H9 (cell line): ENCODE measurements at regions not wholly inside any gene's neighbourhood (a gene's known extent, or its start where the extent isn't known, plus 50 kb on each side); places are given as distances from the start of the nearest gene placed in this dataset.

Experiments
- DNase-seq: peaks from one replicate; pipeline ENCODE4 v3.0.0-alpha.2; 2017
- H2AFZ ChIP-seq: one replicate; pipeline ENCODE4 v1.6.1; 2013; ENCODE audit warnings: mild to moderate bottlenecking, low read length, control low read depth, moderate library complexity
- H2AK5ac ChIP-seq: 2 replicates; pipeline ENCODE4 v1.6.1; 2013; ENCODE audit warnings: low read length, control low read depth, mixed read lengths; ENCODE audit not compliant: insufficient read length
- H2BK120ac ChIP-seq: one replicate; pipeline ENCODE4 v1.6.1; 2013; ENCODE audit warnings: low read depth, mild to moderate bottlenecking, low read length, control low read depth, inconsistent platforms; ENCODE audit not compliant: poor library complexity, severe bottlenecking
- H2BK12ac ChIP-seq: 2 replicates; pipeline ENCODE4 v1.6.1; 2013; ENCODE audit warnings: low read length, control low read depth, mixed read lengths, low read depth; ENCODE audit not compliant: insufficient read length
- H2BK15ac ChIP-seq: 2 replicates; pipeline ENCODE4 v1.6.1; 2013; ENCODE audit warnings: low read depth, low read length, control low read depth
- H2BK20ac ChIP-seq: one replicate; pipeline ENCODE4 v1.6.1; 2013; ENCODE audit warnings: low read depth, mild to moderate bottlenecking, low read length, control low read depth, inconsistent platforms; ENCODE audit not compliant: poor library complexity, severe bottlenecking
- H2BK5ac ChIP-seq: 2 replicates; pipeline ENCODE4 v1.6.1; 2013; ENCODE audit warnings: low read length, control low read depth, mixed read lengths; ENCODE audit not compliant: insufficient read length
- H3K14ac ChIP-seq: 2 replicates; pipeline ENCODE4 v1.6.1; 2013; ENCODE audit warnings: low read length, control low read depth; ENCODE audit not compliant: insufficient read depth
- H3K18ac ChIP-seq: 2 replicates; pipeline ENCODE4 v1.6.1; 2013; ENCODE audit warnings: low read depth, mild to moderate bottlenecking, mixed read lengths, low read length, control low read depth; ENCODE audit not compliant: insufficient read length
- H3K23ac ChIP-seq: 2 replicates; pipeline ENCODE4 v1.6.1; 2013; ENCODE audit warnings: low read length, control low read depth, mixed read lengths, low read depth; ENCODE audit not compliant: insufficient read length
- H3K23me2 ChIP-seq: 2 replicates; pipeline ENCODE4 v1.6.1; 2013; ENCODE audit warnings: low read depth, mild to moderate bottlenecking, mixed read lengths, low read length, control low read depth; ENCODE audit not compliant: insufficient read length, poor library complexity, severe bottlenecking
- H3K27ac ChIP-seq: 2 replicates; pipeline ENCODE4 v1.5.1; 2013; ENCODE audit warnings: low read length, control low read depth, mixed read lengths, low read depth; ENCODE audit not compliant: insufficient read length
- H3K27me3 ChIP-seq: 2 replicates; pipeline ENCODE4 v1.6.1; 2013; ENCODE audit warnings: low read length, control low read depth, inconsistent platforms; ENCODE audit not compliant: insufficient read depth
- H3K4ac ChIP-seq: 2 replicates; pipeline ENCODE4 v1.6.1; 2013; ENCODE audit warnings: low read depth, mild to moderate bottlenecking, control low read depth, inconsistent platforms, low read length, moderate library complexity
- H3K4me1 ChIP-seq: 2 replicates; pipeline ENCODE4 v1.6.1; 2013; ENCODE audit warnings: low read length, control low read depth, inconsistent platforms; ENCODE audit not compliant: insufficient read depth
- H3K4me2 ChIP-seq: 2 replicates; pipeline ENCODE4 v1.6.1; 2013; ENCODE audit warnings: low read length, control low read depth, mixed read lengths; ENCODE audit not compliant: insufficient read length, insufficient read depth
- H3K56ac ChIP-seq: 2 replicates; pipeline ENCODE4 v1.6.1; 2013; ENCODE audit warnings: low read depth, mild to moderate bottlenecking, mixed read lengths, low read length, control low read depth; ENCODE audit not compliant: insufficient read length
- H3K79me1 ChIP-seq: 2 replicates; pipeline ENCODE4 v1.6.1; 2013; ENCODE audit warnings: low read depth, mild to moderate bottlenecking, moderate library complexity, low read length, control low read depth, inconsistent platforms; ENCODE audit not compliant: insufficient read depth, poor library complexity, severe bottlenecking
- H3K79me2 ChIP-seq: 2 replicates; pipeline ENCODE4 v1.6.1; 2013; ENCODE audit warnings: low read length, control low read depth, inconsistent platforms; ENCODE audit not compliant: insufficient read depth
- H3K9ac ChIP-seq: 2 replicates; pipeline ENCODE4 v1.6.1; 2013; ENCODE audit warnings: low read length, control low read depth, mixed read lengths; ENCODE audit not compliant: insufficient read length; ENCODE audit errors: extremely low read depth
- H3K9me3 ChIP-seq: one replicate; pipeline ENCODE4 v1.6.1; 2013; ENCODE audit warnings: low read depth, low read length, inconsistent platforms; ENCODE audit not compliant: control insufficient read depth
- H3T11ph ChIP-seq: one replicate; pipeline ENCODE4 v1.6.1; 2013; ENCODE audit warnings: mild to moderate bottlenecking, low read length, control low read depth, inconsistent platforms
- H4K20me1 ChIP-seq: one replicate; pipeline ENCODE4 v1.6.1; 2013; ENCODE audit not compliant: control insufficient read depth, insufficient read length, insufficient read depth
- H4K5ac ChIP-seq: 2 replicates; pipeline ENCODE4 v1.6.1; 2013; ENCODE audit warnings: low read depth, mild to moderate bottlenecking, mixed read lengths, low read length, control low read depth; ENCODE audit not compliant: insufficient read length
- H4K8ac ChIP-seq: replicated peaks from 2 replicates; pipeline ENCODE4 v1.6.1; 2013; ENCODE audit warnings: low read length, control low read depth, mixed read lengths, low read depth; ENCODE audit not compliant: insufficient read length
- H4K91ac ChIP-seq: 2 replicates; pipeline ENCODE4 v1.6.1; 2013; ENCODE audit warnings: low read depth, mild to moderate bottlenecking, moderate library complexity, mixed read lengths, low read length, control low read depth; ENCODE audit not compliant: insufficient read length
- H3K27ac Mint-ChIP-seq, 3 experiments: 2 replicates in 2 of 3; 3 replicates in 1 of 3; pipeline ENCODE4 v1.8.0; 2020 to 2021; ENCODE audit warnings: mixed read lengths in 3 of 3, mild to moderate bottlenecking in 1 of 3, moderate library complexity in 1 of 3
- H3K27me3 Mint-ChIP-seq: 2 replicates; pipeline ENCODE4 v1.8.0; 2021; ENCODE audit warnings: low read depth, mild to moderate bottlenecking, moderate library complexity, mixed read lengths
- H3K36me3 Mint-ChIP-seq, 3 experiments: 2 replicates in 2 of 3; 3 replicates in 1 of 3; pipeline ENCODE4 v1.8.0; 2020 to 2021; ENCODE audit warnings: low read depth in 3 of 3, mixed read lengths in 3 of 3; ENCODE audit not compliant: insufficient read depth in 1 of 3
- H3K4me1 Mint-ChIP-seq, 2 experiments: 2 replicates each; pipeline ENCODE4 v1.8.0; 2020; ENCODE audit warnings: mixed read lengths in 2 of 2
- H3K4me3 Mint-ChIP-seq, 2 experiments: 2 replicates in 1 of 2; 3 replicates in 1 of 2; pipeline ENCODE4 v1.8.0; 2020 to 2021; ENCODE audit warnings: mild to moderate bottlenecking in 2 of 2, mixed read lengths in 2 of 2, moderate library complexity in 1 of 2
- H3K9me3 Mint-ChIP-seq, 2 experiments: 2 replicates in 1 of 2; 3 replicates in 1 of 2; pipeline ENCODE4 v1.8.0; 2020; ENCODE audit warnings: mild to moderate bottlenecking in 2 of 2, mixed read lengths in 2 of 2, moderate library complexity in 1 of 2
- CTCF ChIP-seq: fragments of 200-600 bp; sonication (generic); conservative IDR thresholded peaks from 3 replicates; pipeline ENCODE4 v1.8.0; 2021; ENCODE audit warnings: antibody characterized with exemption, mild to moderate bottlenecking
- WGBS: extraction: QIAGEN DNeasy Blood & Tissue Kit; methylation state at CpG from one replicate; pipeline ENCODE4 v1.1.7; 2013; ENCODE audit warnings: missing lambda C conversion rate, low lambda C conversion rate, mixed read lengths; ENCODE audit not compliant: insufficient read length; ENCODE audit errors: extremely low coverage; 5-methylcytosine and 5-hydroxymethylcytosine counted together

GRCh38 chr7:145681646-145682045 is 435.0 kb upstream of the CNTNAP2 start:
- no peak overlapping the region for H4K5ac ChIP-seq
- H3T11ph ChIP-seq = no peak overlapping the region
- H2BK20ac ChIP-seq = no peak overlapping the region
- H2BK12ac ChIP-seq = no peak overlapping the region
- H3K79me2 ChIP-seq = no peaks in the 10 kb centered on the region
- TF ChIP-seq CTCF = no peak
- no peak overlapping the region for H2AFZ ChIP-seq
- no peak overlapping the region for H2AK5ac ChIP-seq
- no peak overlapping the region for H3K4ac ChIP-seq
- Mint-ChIP-seq H3K27me3 (no peaks in the 10 kb centered on the region; the same call in none of the 2 replicates), H3K27ac (no peak overlapping the region), H3K4me3 (no peak overlapping the region), H3K9me3 (0 out of 5 replicates have a peak, but pooled peaks cover 0 to 6% of the 10 kb centered on the region in 2 experiments), H3K4me1 (no peaks in the 10 kb centered on the region), H3K36me3 (no peaks in the 10 kb centered on the region)
- no peak overlapping the region for H2BK120ac ChIP-seq
- no peaks in the 10 kb centered on the region for H3K9me3 ChIP-seq
- no peaks in the 10 kb centered on the region for H3K79me1 ChIP-seq
- no peaks in the 10 kb centered on the region for H3K4me1 ChIP-seq
- H3K27me3 ChIP-seq = no peaks in the 10 kb centered on the region
- H3K4me2 ChIP-seq = no peak overlapping the region
- no peaks in the 10 kb centered on the region for H4K20me1 ChIP-seq
- H3K56ac ChIP-seq = no peak overlapping the region
- WGBS = no CpG with 5 or more reads among the region's 3 CpGs
- H4K8ac ChIP-seq = no peak overlapping the region
- DNase-seq = no peak
- no peak overlapping the region for H3K9ac ChIP-seq
- no peak overlapping the region for H3K27ac ChIP-seq
- H2BK15ac ChIP-seq = no peak overlapping the region
- H3K14ac ChIP-seq = no peak overlapping the region
- H3K18ac ChIP-seq = no peak overlapping the region
- no peaks in the 10 kb centered on the region for H3K23me2 ChIP-seq
- H2BK5ac ChIP-seq = no peak overlapping the region
- H4K91ac ChIP-seq = no peak overlapping the region
- no peak overlapping the region for H3K23ac ChIP-seq
